Activated CD4-positive, CD25-positive, alpha-beta regulatory T cell treated with anti-CD3 and anti-CD28 coated beads, Interleukin-2, amount 50 U/mL, for 24 hours (primary cell): ENCODE measurements at regions not wholly inside any gene's neighbourhood (a gene's known extent, or its start where the extent isn't known, plus 50 kb on each side); places are given as distances from the start of the nearest gene placed in this dataset.
"Not testable (repeated sequence)": the region's sequence is repeated elsewhere in the genome, so short reads cannot be mapped to it uniquely, and the experiment has no call there.

Source experiments
- ATAC-seq, 2 donors: fragments of 150-1000 bp; cut with Tn5 transposase; one replicate each; pipeline ENCODE4 v1.10.0; 2021; ENCODE audit warnings: mild to moderate bottlenecking in 1 of 2, moderate library complexity in 1 of 2

DNA sequence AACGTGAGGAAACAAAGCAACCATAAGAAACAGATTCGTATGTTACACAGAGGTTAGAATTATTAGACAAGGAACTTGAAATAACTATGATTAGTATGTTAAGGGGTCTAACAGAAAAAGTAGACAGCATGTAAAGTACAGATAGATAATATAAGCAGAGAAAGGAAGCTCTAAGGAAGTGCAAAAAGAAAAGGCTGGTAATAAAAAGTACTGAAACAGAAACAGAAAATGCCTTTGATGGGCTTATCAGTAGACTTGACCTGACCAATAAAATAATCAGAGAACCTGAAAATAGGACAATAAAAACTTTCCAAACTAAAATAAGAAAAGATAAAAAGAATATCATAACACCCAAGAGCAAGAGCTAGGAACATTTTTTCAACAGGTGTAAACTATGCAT is 225.8 kb downstream of the RND3 start:
- ATAC-seq: no peak

DNA sequence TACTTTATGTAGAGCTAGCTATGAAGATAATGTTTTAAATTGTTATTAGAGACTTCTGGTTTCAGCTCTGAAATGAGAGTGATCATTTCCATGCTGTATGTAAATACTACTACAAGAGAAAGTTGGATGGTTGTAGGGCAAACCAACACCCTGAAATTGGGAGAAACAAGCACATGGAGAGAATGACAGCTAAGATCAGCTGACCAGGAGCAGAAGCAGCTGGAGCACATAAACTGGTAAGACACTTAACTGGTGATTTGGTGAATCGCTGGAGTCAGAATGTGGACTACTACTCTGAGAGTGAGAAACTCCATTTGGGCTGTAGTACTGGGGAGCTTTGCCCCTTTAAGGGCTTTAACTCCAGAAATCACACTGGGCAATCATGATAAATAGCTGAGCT is 226.8 kb downstream of the RND3 start:
- ATAC-seq: no peak

DNA sequence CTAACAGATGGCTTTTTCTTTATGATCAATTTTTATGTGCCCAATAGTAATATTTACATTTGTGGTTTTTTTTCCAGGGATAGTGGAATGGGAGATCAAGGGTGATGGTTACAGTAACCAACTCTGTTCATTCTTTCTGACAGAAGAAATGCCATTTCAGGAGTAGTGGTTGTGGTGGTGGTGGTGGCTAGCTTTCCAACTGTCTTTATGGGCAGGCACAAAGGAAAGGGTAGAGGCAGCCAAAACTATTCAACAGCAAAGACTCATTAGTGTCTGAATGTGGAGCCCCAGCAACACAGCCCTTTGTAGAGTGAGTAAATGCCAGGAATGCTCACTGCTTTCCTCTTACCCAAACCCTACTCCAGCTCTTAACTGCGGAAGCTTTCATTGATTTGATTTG is 227.7 kb downstream of the RND3 start:
- ATAC-seq: no peak

DNA sequence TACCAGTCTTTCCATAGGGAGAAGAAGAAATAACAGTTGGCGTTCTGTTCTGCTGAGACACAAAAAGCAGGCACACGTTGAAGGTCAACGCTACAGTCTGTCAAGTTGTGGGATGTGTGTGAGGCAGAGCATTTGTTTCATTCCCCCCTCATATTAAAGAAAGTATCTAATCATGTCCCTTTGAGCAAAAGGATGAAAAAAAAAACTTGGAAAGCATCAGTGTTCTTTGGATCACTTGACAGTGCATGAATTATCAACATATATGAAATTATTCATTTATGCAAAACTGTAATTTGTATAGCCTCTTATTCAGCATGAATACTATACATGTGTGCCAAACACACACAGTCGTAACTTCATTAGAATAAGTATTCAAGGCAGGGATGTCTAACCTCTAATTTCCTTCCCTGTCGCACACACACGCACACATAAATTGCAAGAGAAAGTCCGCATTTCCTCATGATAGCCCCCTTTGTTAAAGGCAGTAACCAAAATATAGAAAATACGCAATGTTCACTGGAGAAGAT is 228.6 kb downstream of the RND3 start:
- ATAC-seq: no peak

GRCh38 chr2:150256736-150257135 is 230.7 kb downstream of the RND3 start:
- ATAC-seq: no peak

- no peak for ATAC-seq
Measured at GRCh38 chr2:150255528-150255927, 231.9 kb downstream of the RND3 start.

GRCh38 chr2:150249735-150250134 is 237.7 kb downstream of the RND3 start:
- ATAC-seq: not testable (repeated sequence)

- no peak for ATAC-seq
Measured at GRCh38 chr2:150247481-150247880, 240.0 kb downstream of the RND3 start.

DNA sequence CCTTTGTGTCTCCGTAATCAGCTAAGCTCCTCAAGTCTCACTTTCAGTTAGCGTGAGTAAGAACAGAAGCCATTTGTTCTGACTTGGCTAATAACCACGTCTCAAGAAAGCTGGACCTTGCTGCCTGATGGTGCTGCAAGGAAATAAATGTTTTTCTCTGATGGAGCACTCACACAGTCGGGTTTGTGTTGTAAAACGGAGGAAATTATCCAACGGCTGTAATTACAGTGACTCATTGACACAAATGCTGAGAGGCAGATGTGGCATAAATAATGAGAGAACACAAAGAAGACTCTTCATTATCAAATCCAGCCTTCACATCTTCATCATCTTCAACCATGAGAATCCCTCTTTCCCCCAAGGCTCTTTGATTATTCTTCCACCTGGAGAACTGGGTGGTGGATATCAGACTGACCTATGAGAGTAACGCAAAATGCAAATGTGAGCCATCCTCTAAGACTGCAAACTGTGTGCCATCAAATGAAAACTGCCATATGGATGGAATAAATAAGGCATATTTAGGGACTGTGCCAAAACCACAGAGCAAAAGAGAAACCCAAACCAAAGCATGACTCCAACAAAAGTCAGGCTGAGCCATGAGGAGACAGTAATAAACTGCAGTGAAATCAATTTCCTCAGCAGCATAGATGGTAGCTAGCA is 252.6 kb downstream of the RND3 start:
- ATAC-seq: no peak

- no peak for ATAC-seq
Measured at GRCh38 chr2:150232871-150233270, 254.6 kb downstream of the RND3 start.

DNA sequence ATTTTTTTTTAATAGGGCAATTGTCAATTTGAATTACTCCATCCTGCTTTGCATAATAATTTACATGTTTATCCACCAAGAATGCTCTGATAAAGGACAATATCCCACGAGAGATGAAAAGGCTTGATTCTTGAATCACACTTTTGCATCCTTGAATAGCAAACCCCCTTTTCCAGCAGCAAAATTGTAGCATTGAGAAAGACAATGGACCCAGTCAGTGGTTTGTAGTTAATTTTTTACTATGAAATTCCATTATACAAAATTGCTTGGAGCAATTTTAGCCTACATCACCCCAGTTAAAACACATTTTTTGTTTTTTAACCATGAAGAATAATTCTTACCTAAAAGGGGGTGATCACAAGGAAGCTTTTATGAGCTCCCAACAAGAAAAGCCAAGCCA is 255.1 kb downstream of the RND3 start:
- no peak for ATAC-seq

DNA sequence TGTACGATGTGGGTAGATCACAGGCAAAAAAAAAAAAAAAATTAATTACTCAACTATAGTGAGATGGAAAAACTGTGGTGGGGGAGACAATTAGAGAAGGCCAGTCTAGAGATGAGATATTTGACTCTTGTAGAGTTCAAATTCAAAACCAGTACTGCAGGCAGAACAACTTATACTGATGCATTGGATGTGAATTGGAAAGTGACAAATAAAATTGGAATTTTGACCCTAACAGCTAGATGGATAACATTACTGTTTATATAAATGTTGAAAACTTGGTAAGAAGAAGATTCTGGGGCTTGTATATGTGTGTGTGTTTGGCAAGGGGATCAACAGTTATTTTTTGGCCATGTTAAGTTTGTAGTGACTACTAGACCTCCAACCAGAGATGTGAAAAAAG is 256.9 kb downstream of the RND3 start:
- ATAC-seq: no peak

DNA sequence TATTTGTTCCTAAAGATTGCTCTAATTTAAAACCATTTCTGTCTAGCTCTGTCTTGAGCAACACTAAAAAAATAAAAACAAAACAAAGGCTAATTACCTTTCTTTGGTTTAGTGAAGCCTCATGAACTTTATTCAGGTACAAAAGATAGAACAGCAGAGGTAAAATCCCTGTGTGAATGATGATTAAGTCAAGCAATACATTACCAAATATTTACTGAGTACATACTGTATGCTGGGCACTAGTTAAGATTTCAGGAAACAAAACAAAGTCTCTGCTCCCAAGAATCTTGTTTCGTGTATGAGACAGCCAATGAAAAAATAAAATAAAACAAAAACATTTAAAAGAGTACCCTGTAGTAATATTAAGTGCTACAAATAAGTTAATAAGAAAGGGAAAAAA is 257.5 kb downstream of the RND3 start:
- ATAC-seq: no peak

DNA sequence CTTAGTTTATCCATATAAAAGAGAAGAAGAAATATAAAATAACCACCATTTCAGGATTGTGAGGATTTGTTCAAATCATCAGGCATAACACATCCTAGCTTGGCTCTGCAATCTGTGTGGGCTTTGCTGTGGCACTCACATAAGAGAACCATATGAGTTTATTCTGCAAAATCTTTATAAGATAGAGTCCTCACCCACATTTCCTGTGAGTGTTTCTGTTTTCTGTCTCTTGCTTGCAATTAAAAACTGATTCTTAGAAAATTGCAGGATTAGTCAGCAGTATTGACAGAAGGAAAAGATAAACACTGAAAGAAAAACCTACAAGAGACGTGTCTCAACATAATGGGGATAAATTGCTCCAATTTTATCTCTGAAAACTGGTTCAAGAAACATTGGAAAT is 258.5 kb downstream of the RND3 start:
- ATAC-seq: no peak

DNA sequence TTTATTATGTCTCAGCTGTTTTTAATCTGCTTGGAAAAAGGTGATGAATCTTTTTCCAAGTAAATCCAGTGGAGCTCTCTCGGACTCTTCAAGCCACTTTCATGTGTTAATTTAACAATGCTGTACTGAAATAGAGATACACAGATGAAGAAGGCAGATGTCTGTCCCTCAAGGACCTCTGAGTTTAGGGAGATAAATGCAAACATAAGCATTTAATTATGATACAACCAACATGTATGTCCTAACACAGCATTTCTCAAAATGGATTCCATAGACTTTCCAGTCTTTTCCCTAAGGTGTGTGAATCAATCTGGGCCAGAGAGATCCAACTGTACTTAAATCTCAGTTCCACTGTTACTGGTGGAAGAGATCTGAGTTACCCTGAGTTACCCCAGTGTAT is 262.4 kb downstream of the RND3 start:
- ATAC-seq: no peak

DNA sequence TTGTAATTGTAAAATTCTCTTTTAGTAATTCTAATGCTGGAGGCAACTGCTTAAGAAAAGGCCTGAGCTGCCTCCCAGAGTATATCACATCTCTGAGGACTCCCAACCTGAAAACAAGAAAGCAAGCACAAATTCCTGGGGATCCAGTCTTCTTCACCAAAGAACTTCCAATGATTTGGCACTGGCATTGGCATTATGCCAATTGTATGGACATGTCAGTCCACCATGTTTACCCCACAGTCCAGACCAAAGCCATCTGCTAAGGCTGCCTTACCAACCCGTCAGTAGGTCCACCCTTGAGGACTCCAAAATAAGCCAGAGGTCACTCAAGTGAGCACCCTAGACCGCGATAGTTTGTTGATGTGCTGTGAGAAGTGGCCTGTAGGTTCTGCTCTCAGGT is 263.1 kb downstream of the RND3 start:
- ATAC-seq: no peak

DNA sequence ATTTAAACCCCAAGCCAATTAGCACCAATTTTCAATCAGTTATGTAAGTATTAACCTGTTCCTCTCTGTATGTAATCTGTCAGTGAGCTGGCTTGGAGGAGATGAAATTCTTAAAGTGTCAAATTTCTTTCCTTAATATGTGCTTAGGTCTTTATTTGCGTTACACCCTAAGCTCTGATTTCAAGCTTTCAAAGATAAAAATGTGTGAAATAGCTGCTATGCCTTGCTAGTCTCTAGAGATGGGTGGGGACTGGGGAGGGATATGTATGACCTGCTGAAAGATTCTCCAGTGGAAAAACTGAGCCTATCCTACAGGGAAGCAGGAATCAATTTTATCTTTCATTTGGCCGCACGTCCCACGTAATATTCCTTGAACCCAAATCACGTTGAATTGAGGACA is 264.5 kb downstream of the RND3 start:
- no peak for ATAC-seq

GRCh38 chr2:150222379-150222778 is 265.1 kb downstream of the RND3 start:
- no peak for ATAC-seq

GRCh38 chr2:150219861-150220260 is 267.6 kb downstream of the RND3 start:
- ATAC-seq: no peak

GRCh38 chr2:150215041-150215440 is 272.4 kb downstream of the RND3 start:
- no peak for ATAC-seq

DNA sequence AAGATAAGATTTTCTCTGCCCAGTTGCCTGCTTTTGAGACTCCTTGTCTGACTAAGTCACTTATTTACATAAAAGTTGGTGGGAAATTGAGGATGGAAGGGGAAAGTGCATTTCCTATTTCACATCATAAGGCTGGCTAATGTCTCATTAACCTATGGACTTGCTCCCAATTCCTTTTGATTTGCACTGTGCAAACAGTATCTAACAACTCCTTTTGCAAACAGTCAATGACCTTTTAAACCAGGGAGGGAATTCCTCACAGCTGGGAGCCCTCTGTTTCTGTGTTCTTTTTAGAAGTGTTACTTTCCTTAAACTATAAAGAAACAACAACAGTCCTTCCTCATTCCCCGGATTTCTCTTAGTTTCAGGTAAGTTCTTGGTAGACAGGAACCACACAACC is 272.8 kb downstream of the RND3 start:
- no peak for ATAC-seq

DNA sequence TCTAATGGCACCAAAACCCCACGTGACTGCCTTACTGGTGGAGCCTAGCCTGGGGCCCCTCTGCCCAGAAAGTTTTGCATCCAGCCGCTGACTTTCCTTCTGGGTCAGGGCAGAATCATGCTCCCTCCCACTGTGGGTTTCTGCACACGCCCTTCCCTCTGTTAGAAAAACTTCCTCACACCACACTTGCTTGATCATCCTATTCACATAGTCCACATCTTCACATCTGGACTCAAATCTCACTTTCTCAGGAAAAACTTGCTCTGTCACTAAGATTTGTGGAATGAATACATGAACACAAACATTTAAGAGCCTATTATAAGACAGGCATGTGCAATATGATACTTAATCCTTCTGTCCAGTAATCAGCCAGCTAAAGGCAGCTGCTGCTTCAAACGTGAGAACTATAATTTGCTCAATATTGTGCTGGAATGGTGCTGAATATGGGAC is 274.7 kb downstream of the RND3 start:
- no peak for ATAC-seq

DNA sequence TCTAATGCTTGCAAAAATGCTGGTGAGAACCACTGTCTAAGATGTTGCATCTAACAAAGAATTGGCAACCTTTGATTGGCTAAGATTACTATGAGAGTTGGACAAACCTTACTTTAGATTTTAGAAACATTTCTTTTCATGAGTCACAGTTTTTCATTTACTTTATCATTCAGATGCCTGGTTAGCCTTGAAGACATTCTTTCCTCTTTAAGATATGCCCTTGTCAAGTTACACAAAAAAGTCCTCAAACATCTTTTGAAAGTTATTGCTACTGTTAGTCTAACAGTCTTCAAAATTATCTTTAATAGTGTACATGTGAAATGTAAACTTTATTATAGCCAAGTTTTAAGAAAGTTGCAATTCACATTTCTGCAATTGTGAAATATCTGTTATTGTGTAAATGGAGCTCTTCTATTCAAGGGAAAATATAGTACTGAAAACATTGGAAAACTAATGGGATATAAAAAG is 276.3 kb downstream of the RND3 start:
- ATAC-seq: no peak

DNA sequence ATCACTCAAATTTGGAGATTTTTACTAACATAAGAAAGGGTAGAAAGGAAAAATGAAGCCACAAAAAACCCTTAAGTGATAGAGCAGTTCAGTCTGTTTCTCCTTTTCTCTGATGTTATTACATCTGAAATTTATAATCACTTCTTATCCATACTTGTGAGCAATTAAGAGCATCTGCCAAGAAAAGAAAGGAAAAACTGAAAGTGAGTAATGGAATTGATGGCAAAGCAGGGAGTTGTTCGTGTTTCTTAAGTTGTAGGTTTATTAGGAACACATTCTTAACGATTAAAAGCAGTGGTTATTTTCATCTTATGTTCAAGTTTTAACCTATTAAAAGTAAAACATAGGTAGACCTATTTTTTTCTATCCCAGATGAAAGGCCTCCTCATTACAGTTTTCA is 277.7 kb downstream of the RND3 start:
- no peak for ATAC-seq

DNA sequence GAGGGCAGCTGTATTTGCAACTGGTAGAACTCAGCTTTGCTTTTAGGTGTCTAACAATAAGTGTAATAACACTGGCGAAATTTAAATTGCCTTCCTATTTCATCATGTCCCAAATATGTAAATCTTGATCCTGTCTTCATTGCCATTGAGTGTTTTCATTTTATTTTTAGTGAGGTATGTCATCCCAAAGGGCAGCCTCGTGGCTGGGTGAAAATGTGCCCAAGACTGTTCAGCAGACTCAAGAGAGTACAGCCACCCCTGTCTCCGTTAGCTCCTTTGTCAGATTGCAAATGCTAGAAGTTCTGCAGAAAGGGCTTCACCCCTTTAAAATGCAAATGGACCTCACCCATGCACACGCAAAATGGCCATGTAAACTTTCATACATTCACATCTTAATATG is 278.8 kb downstream of the RND3 start:
- no peak for ATAC-seq
